GM23338 (cell line): ENCODE measurements at regions not wholly inside any gene's neighbourhood (a gene's known extent, or its start where the extent isn't known, plus 50 kb on each side); places are given as distances from the start of the nearest gene placed in this dataset.

Source experiments
- CREB1 ChIP-seq: fragments of 250-450 bp; sonication (Bioruptor Pico); IDR thresholded peaks from 2 replicates; pipeline ENCODE4 v1.5.0; 2020; ENCODE audit warnings: low read depth, mild to moderate bottlenecking, moderate library complexity
- CTCF ChIP-seq, 2 experiments: fragments of 200-600 bp in 1 of 2; sonication (generic) in 1 of 2; conservative IDR thresholded peaks; 2 replicates each; pipeline versions ENCODE4 v1.5.1 to v1.6.1; 2016 to 2017; ENCODE audit warnings: antibody characterized with exemption in 2 of 2, low read depth in 2 of 2, mild to moderate bottlenecking in 2 of 2, moderate library complexity in 1 of 2
- EZH2 ChIP-seq: fragments of 200-600 bp; sonication (generic); IDR thresholded peaks from one replicate; pipeline ENCODE4 v1.8.0; 2017; ENCODE audit warnings: antibody characterized with exemption, mild to moderate bottlenecking, low read depth; ENCODE audit not compliant: unreplicated experiment
- JUNB ChIP-seq: IDR thresholded peaks from one replicate; pipeline ENCODE4 v1.6.1; 2016; ENCODE audit warnings: antibody characterized with exemption; ENCODE audit not compliant: unreplicated experiment
- NANOG ChIP-seq: IDR thresholded peaks from 2 replicates; pipeline ENCODE4 v1.6.1; 2016; ENCODE audit warnings: antibody characterized with exemption, borderline replicate concordance
- POLR2AphosphoS5 ChIP-seq: IDR thresholded peaks from 2 replicates; pipeline ENCODE4 v1.6.1; 2016; ENCODE audit warnings: antibody characterized with exemption, low read depth
- ZNF114 ChIP-seq: fragments of 250-450 bp; sonication (Bioruptor Pico); IDR thresholded peaks from 2 replicates; pipeline ENCODE4 v1.5.0; 2020; ENCODE audit warnings: mild to moderate bottlenecking, moderate library complexity
- ZNF331 ChIP-seq: fragments of 250-450 bp; sonication (Bioruptor Pico); IDR thresholded peaks from 2 replicates; pipeline ENCODE4 v1.5.0; 2020; ENCODE audit warnings: low read depth, mild to moderate bottlenecking, moderate library complexity
- ZNF462 ChIP-seq: fragments of 250-450 bp; sonication (Bioruptor Pico); IDR thresholded peaks from 2 replicates; pipeline ENCODE4 v1.5.0; 2020; ENCODE audit warnings: mild to moderate bottlenecking, moderate library complexity
- TF ChIP-seq, protein P1 (sequence below): IDR thresholded peaks from one replicate; pipeline ENCODE4 v1.6.1; 2018; ENCODE audit warnings: antibody characterized with exemption; ENCODE audit not compliant: unreplicated experiment

DNA sequence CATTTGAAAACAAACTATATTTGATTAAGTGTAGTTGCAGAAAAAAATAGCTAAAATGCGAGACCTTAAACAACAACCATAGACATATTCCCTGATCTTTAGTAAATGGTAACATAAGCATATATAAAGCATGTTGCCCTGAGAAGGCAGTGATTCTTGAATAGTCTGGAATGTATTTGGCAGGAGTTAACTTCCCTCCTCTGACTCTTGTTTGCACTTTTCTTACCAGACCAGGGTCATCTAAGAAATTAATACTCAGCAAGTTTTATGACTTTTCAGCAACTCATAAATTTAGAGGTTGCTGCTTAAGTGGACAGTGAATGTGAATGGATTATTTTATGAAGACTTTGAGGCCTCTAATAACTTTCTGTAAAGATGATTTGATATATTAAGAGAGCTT, 55.3 kb upstream of the NUDT12 start:
- no peak for TF ChIP-seq CTCF (conservative IDR thresholded peaks at IDR 0.05; ENCODE audit: low read depth in 2 of 2)
- TF ChIP-seq EZH2, result no peak
- TF ChIP-seq ZNF462 (CRISPR knock-in tag), result no peak
- no peak for TF ChIP-seq POLR2AphosphoS5
- TF ChIP-seq, protein P1, sequence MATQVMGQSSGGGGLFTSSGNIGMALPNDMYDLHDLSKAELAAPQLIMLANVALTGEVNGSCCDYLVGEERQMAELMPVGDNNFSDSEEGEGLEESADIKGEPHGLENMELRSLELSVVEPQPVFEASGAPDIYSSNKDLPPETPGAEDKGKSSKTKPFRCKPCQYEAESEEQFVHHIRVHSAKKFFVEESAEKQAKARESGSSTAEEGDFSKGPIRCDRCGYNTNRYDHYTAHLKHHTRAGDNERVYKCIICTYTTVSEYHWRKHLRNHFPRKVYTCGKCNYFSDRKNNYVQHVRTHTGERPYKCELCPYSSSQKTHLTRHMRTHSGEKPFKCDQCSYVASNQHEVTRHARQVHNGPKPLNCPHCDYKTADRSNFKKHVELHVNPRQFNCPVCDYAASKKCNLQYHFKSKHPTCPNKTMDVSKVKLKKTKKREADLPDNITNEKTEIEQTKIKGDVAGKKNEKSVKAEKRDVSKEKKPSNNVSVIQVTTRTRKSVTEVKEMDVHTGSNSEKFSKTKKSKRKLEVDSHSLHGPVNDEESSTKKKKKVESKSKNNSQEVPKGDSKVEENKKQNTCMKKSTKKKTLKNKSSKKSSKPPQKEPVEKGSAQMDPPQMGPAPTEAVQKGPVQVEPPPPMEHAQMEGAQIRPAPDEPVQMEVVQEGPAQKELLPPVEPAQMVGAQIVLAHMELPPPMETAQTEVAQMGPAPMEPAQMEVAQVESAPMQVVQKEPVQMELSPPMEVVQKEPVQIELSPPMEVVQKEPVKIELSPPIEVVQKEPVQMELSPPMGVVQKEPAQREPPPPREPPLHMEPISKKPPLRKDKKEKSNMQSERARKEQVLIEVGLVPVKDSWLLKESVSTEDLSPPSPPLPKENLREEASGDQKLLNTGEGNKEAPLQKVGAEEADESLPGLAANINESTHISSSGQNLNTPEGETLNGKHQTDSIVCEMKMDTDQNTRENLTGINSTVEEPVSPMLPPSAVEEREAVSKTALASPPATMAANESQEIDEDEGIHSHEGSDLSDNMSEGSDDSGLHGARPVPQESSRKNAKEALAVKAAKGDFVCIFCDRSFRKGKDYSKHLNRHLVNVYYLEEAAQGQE, result no peak
- no peak for TF ChIP-seq NANOG
- no peak for TF ChIP-seq JUNB
- no peak for TF ChIP-seq ZNF331 (CRISPR knock-in tag)
- TF ChIP-seq CREB1 (CRISPR knock-in tag), result no peak
- no peak for TF ChIP-seq ZNF114
